ENCODE measurements at regions not wholly inside any gene's neighbourhood (a gene's known extent, or its start where the extent isn't known, plus 50 kb on each side); places are given as distances from the start of the nearest gene placed in this dataset.
"Not testable (repeated sequence)": the region's sequence is repeated elsewhere in the genome, so short reads cannot be mapped to it uniquely, and the experiment has no call there.

DNA sequence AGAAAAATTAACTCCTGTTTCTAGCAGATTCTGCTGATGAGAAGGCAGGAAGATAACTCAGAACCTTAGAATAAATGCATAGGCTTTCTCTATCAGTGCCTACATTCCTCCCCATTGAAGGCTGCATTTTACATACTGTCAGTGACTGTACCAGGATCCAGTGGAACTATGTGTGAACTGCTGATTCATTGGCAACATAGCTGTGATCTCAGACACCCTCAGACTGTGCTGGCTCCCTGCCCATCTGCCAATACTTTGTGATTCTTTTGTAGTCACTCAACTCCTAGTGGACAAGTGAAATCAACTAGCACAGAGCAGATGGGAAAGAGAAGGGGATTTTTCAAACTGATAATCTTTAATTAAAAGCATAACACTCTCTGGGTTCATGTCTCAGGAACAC is 375.8 kb downstream of the MDFIC start:
- DNase-seq (ENCODE audit: low read depth in 2 of 3, low spot score in 2 of 3) = no peak

DNA sequence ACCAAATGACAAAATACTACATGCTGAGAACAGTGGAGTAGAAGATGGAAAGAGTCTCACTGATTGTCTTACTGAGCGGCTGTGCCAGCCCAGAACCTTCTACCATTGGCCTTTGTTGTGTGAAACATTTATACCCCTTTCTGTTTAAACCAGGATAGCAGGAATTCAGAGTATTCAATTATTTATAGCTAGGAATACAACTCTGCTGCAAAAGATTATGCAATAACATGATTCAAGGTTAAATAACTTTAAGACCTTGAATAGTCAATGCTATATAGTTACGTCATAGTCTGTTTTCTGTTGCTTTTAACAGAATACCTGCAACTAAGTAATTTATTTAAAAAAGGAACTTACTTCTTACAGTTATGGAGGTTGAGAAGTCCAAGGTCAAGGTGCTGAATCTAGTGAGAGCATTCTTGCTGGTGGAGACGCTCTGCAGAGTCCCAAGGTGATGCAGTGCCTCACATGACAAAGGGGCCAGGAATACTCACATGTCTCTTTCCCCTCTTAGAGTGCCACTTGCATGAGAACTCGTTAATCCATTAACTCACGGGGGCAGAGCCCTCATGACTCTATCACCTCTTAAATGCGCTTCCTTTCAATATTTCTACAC is 371.8 kb downstream of the MDFIC start:
- DNase-seq (ENCODE audit: low read depth in 2 of 3, low spot score in 2 of 3) = no peak

DNA sequence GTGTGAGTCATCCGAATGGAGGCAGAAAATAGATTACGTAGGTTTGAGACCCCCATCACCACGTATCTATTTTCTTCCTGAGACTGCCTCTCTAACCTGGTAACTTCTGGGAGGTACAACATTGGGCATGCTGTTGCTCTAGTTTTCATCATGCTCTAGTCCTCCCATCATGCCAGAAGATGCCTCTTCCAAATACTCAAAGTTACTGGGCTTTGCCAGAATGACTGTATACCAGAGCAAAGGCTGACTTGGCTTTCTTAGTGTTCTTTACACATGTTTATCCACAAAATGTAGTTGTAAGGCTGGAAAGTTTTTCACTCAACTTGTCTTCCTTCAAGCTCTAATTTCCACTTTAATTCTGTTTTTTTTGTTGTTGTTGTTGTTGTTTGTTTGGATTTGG is 370.5 kb downstream of the MDFIC start:
- DNase-seq (ENCODE audit: low read depth in 2 of 3, low spot score in 2 of 3) = no peak

DNA sequence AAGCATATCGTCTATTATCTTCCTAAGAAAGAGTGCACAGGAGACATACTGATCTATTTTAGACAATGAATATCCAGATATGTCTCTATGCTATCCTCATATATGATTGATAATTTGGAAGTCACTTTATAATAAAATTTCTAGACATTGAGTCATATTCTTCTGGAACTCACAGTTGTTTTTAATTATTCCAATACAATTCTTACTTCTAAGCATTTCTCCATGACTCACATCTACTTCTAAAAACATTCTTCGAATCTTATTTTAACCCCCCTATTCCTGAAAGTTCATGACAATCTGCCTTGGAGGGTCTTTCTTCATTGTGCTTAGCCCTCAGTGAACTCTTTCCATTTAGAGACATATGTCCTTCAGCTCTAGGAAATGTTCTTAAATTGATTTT is 368.1 kb downstream of the MDFIC start:
- no peak for DNase-seq (ENCODE audit: low read depth in 2 of 3, low spot score in 2 of 3)

DNA sequence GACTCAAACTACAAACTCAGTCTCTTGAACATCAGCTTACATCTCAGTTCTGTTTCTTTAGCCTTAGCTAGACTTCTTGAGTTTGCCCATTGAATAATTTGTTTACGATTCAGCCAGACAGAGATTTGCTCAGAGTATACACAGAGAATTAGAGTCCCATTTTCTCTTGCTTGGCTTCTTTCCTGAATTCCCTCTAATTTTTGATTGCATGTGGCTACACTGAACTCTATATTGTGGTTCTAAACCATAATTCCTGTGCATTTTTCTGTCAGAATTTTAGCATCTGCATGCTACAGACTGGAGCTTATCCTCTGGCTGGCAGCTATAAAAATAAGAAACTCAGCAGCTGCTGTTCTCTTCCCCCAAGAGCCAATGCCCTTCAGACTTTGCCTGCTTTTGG is 354.9 kb downstream of the MDFIC start:
- no peak for DNase-seq (ENCODE audit: low read depth in 2 of 3, low spot score in 2 of 3)

- not testable (repeated sequence) for DNase-seq (ENCODE audit: low read depth in 2 of 3, low spot score in 2 of 3)
These were observed 352.0 kb downstream of the MDFIC start for GRCh38 chr7:115273855-115274254.

- no peak for DNase-seq (ENCODE audit: low read depth in 2 of 3, low spot score in 2 of 3)
These were observed 351.4 kb downstream of the MDFIC start for GRCh38 chr7:115273139-115273772.

- no peak for DNase-seq (ENCODE audit: low read depth in 2 of 3, low spot score in 2 of 3)
These were observed 349.7 kb downstream of the MDFIC start for GRCh38 chr7:115271332-115272235.

GRCh38 chr7:115269486-115269885 is 347.6 kb downstream of the MDFIC start:
- DNase-seq (ENCODE audit: low read depth in 2 of 3, low spot score in 2 of 3) = no peak

- DNase-seq (ENCODE audit: low read depth in 2 of 3, low spot score in 2 of 3) = no peak
These were observed 345.6 kb downstream of the MDFIC start for GRCh38 chr7:115267503-115267902.

- DNase-seq (ENCODE audit: low read depth in 2 of 3, low spot score in 2 of 3) = no peak
These were observed 338.5 kb downstream of the MDFIC start for GRCh38 chr7:115260381-115260780.

- DNase-seq (ENCODE audit: low read depth in 2 of 3, low spot score in 2 of 3) = no peak
These were observed 330.6 kb downstream of the MDFIC start for GRCh38 chr7:115252461-115252860.

DNA sequence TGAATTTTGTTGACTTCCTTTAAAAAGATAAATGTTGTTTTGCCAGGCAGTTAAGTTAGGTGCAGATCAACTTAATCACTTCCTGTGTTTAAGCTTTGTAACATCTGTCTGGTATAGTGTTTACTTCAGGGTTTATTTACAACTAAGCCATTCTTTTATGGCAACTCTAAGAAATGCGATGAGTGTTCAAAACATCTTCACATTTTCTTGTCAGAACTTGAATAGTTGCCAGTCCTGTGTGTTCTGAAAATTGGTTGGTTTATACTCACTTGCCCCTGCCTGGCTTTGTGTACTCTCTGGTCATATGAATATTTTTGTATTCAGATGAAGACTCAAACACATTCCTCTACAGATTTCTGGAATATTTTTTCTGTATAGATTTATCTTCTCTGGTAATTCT is 327.2 kb downstream of the MDFIC start:
- no peak for DNase-seq (ENCODE audit: low read depth in 2 of 3, low spot score in 2 of 3)

GRCh38 chr7:115241151-115241550 is 319.3 kb downstream of the MDFIC start:
- DNase-seq (ENCODE audit: low read depth in 2 of 3, low spot score in 2 of 3) = no peak

DNA sequence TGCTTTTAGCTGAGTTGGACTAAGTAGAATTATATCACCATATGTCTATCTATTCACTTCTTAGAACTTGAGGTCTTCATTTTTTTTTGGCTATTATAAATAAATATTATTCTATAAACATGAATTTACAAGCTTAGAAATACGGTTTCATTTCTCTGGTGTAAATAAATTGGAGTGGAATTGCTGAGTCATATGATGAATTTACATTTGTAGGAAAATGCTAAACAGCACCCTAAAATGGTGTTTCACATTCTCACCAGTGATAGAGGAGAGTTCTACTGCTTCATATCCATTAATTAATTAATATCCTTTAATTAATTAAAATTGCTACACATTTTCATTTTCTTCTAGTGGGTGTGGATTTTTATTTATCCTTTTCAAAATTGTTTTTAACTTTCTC is 318.3 kb downstream of the MDFIC start:
- no peak for DNase-seq (ENCODE audit: low read depth in 2 of 3, low spot score in 2 of 3)

DNA sequence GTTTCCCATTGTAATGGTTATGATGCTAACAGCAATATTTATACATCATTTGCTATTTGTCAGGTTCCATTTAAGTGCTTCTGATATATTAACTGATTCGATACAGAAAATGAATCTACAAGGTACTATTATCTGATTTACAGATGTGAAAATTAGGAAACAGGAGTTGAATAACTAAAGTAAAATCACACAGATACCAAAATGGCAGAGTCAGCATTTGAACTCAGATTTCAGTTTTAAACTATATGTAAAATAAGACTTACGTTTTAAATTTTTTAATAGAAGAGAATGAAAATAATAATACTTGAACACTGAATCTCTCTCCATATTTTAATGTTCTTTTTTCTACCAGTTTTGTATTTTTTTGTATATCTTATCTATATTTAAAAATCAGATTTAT is 313.2 kb downstream of the MDFIC start:
- DNase-seq (ENCODE audit: low read depth in 2 of 3, low spot score in 2 of 3) = no peak

- DNase-seq (ENCODE audit: low read depth in 2 of 3, low spot score in 2 of 3) = no peak
These were observed 311.9 kb downstream of the MDFIC start for GRCh38 chr7:115233809-115234208.

DNA sequence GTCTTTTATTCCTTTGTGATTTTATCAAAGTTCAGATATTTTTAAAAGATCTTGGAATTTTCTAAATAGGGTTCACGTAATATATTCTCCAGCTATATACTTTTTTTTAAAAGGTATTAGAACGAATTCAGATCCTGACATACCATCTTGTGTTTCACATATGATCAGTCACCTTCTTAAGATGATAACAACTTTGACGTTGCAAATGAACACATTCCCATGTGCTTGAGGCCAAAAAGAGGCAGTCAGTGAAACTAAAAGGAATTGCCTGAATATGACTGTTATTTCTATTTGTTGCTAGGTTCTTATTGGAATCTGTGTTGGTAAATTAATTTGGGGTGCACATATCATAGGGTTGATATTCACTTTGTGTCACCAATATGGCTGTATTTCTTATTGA is 310.1 kb downstream of the MDFIC start:
- DNase-seq (ENCODE audit: low read depth in 2 of 3, low spot score in 2 of 3) = no peak

DNA sequence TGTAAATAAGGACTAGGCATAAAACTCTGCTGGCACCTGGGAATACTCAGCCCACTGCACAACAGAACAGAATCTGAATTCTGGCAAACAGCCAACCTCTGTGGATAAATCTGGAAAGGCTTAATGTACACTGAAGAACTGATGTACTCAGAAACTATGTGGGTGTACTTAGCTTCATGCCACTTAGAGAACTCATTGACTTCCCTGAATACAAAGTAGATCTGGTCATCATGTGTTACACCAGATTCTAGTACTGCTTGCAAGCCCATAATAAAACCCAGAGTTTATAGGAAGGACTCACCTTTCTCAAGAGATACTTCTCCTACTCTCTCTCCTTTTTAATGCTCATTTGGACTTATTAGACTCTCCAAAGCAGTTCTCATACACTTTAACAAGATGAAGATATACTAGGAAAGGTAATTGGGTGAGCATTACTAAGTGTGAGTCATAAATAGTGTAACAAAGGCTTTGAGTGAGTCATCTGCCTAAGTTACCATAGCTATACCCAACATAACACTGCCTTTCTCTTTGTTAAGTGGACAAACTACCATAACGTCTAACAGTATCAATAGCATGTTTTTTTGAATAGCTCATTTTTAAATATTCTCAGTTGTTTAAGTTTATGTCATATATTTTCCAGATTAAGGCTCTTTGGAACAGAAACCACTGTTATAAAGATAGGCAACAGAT is 309.1 kb downstream of the MDFIC start:
- peak in 1 of 3 donors; percentile 22 for DNase-seq (ENCODE audit: low read depth in 2 of 3, low spot score in 2 of 3)

GRCh38 chr7:115229401-115230105 is 307.7 kb downstream of the MDFIC start:
- no peak for DNase-seq (ENCODE audit: low read depth in 2 of 3, low spot score in 2 of 3)
